Loucy (cell line): ENCODE measurements at regions not wholly inside any gene's neighbourhood (a gene's known extent, or its start where the extent isn't known, plus 50 kb on each side); places are given as distances from the start of the nearest gene placed in this dataset.

Experiments
- H2AFZ ChIP-seq: fragments of 200-600 bp; sonication (generic); 2 replicates; pipeline ENCODE4 v1.6.0; 2016; ENCODE audit warnings: antibody characterized with exemption, mild to moderate bottlenecking, low read length, moderate library complexity
- H3F3A ChIP-seq: fragments of 200-600 bp; 2 replicates; pipeline ENCODE4 v1.6.0; 2016; ENCODE audit warnings: antibody characterized with exemption, low read depth, mild to moderate bottlenecking
- H3K27me3 ChIP-seq: fragments of 200-600 bp; sonication (generic); 2 replicates; pipeline ENCODE4 v1.6.1; 2014; ENCODE audit warnings: low read length, mild to moderate bottlenecking; ENCODE audit not compliant: insufficient read depth, poor library complexity, severe bottlenecking
- H3K36me3 ChIP-seq: fragments of 200-600 bp; sonication (generic); 2 replicates; pipeline ENCODE4 v1.6.1; 2016; ENCODE audit warnings: low read length; ENCODE audit not compliant: insufficient read depth
- H3K4me1 ChIP-seq: fragments of 200-600 bp; sonication (generic); 2 replicates; pipeline ENCODE4 v1.5.1; 2014; ENCODE audit warnings: low read length, mild to moderate bottlenecking; ENCODE audit not compliant: insufficient read depth, poor library complexity, severe bottlenecking
- H3K4me2 ChIP-seq: fragments of 200-600 bp; sonication (generic); 2 replicates; pipeline ENCODE4 v1.6.0; 2014; ENCODE audit warnings: antibody characterized with exemption, low read length, low read depth, mild to moderate bottlenecking; ENCODE audit not compliant: poor library complexity, severe bottlenecking
- H3K4me3 ChIP-seq: fragments of 200-600 bp; sonication (generic); 2 replicates; pipeline ENCODE4 v1.5.1; 2014; ENCODE audit warnings: low read length, mild to moderate bottlenecking, mixed read lengths; ENCODE audit not compliant: poor library complexity, severe bottlenecking
- H3K79me2 ChIP-seq: fragments of 200-600 bp; sonication (generic); 2 replicates; pipeline ENCODE4 v1.6.1; 2014; ENCODE audit warnings: low read length; ENCODE audit not compliant: insufficient read depth
- H3K9ac ChIP-seq: fragments of 200-600 bp; sonication (generic); 2 replicates; pipeline ENCODE4 v1.6.0; 2014; ENCODE audit warnings: mild to moderate bottlenecking, low read depth, low read length, moderate library complexity; ENCODE audit not compliant: poor library complexity, severe bottlenecking
- H3K9me2 ChIP-seq: fragments of 200-600 bp; sonication (generic); replicated peaks from 2 replicates; pipeline ENCODE4 v1.6.1; 2016; ENCODE audit warnings: low read depth, low read length, mixed read lengths
- H3K9me3 ChIP-seq: fragments of 200-600 bp; sonication (generic); 2 replicates; pipeline ENCODE4 v1.6.1; 2014; ENCODE audit warnings: mild to moderate bottlenecking, antibody characterized with exemption, low read length, low read depth; ENCODE audit not compliant: insufficient read depth
- H4K20me1 ChIP-seq: fragments of 200-600 bp; sonication (generic); 2 replicates; pipeline ENCODE4 v1.6.0; 2014; ENCODE audit warnings: antibody characterized with exemption, low read length, mild to moderate bottlenecking; ENCODE audit not compliant: insufficient read depth, poor library complexity, severe bottlenecking
- CTCF ChIP-seq: fragments of 200-600 bp; sonication (generic); conservative IDR thresholded peaks from 2 replicates; pipeline ENCODE4 v1.5.1; 2014; ENCODE audit warnings: mild to moderate bottlenecking, antibody characterized with exemption, low read length
- EZH2phosphoT487 ChIP-seq: fragments of 200-600 bp; IDR thresholded peaks from 2 replicates; pipeline ENCODE4 v1.6.1; 2018; ENCODE audit warnings: antibody characterized with exemption, mild to moderate bottlenecking, moderate library complexity, borderline replicate concordance

GRCh38 chr11:110798201-110798900, 86.1 kb upstream of the ARHGAP20 start:
- Histone ChIP-seq H3K79me2 (no peaks in the 10 kb centered on the region), H3K36me3 (no peaks in the 10 kb centered on the region), H3K9me2 (no peaks in the 10 kb centered on the region), H3K9ac (no peak overlapping the region), H2AFZ (0 out of 2 replicates have a peak overlapping the region, but pooled peaks have one; percentile 7), H3K9me3 (no peaks in the 10 kb centered on the region), H3K4me1 (peaks cover 53% of the 10 kb centered on the region), H3K27me3 (no peaks in the 10 kb centered on the region), H3K4me3 (no peak overlapping the region), H3K4me2 (no peak overlapping the region), H3F3A (peaks cover 5% of the 10 kb centered on the region), H4K20me1 (no peaks in the 10 kb centered on the region)
- TF ChIP-seq EZH2phosphoT487 (no peak), CTCF (no peak)

- TF ChIP-seq CTCF (no peak), EZH2phosphoT487 (no peak)
- Histone ChIP-seq H4K20me1 (no peaks in the 10 kb centered on the region), H3K9ac (peak overlapping the region; percentile 22), H3K4me1 (peaks cover 59% of the 10 kb centered on the region), H3K4me3 (peak overlapping the region; percentile 24), H3F3A (peaks cover 5% of the 10 kb centered on the region), H3K36me3 (no peaks in the 10 kb centered on the region), H3K79me2 (no peaks in the 10 kb centered on the region), H2AFZ (no peak overlapping the region; the same call in 1 of the 2 replicates), H3K9me3 (no peaks in the 10 kb centered on the region), H3K9me2 (no peaks in the 10 kb centered on the region), H3K27me3 (no peaks in the 10 kb centered on the region), H3K4me2 (peak overlapping the region; percentile 55)
These were observed 85.2 kb upstream of the ARHGAP20 start for GRCh38 chr11:110797453-110797852.

DNA sequence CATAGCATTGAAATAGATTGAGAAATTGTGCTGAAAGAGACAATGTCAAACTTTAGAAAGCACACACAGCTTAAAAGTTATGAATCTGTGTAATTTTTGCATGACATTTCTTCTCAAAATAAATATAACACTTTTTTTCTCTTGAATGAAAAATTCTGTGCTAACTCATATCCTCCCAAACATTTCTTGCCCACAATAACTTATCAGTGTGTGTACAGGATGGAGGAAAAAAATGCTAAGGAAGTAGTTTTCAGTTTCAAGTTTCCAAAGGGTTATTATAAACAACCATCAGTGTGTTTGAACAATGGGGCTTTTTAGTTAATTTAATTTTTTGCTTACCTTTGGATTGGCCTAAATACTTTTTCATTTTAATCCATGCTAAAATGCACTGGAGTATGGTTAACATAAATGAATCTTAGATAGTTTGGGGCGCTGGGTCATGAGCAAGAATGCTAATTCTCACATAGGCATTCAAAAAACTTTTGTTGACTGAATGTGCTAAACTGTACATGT, 82.9 kb upstream of the ARHGAP20 start:
- Histone ChIP-seq H3K36me3 (no peaks in the 10 kb centered on the region), H3K9ac (peak overlapping the region; percentile 43), H3K9me3 (no peaks in the 10 kb centered on the region), H4K20me1 (no peaks in the 10 kb centered on the region), H2AFZ (peak overlapping the region; percentile 41; the same call in 1 of the 2 replicates), H3K27me3 (no peaks in the 10 kb centered on the region), H3F3A (peaks cover 5% of the 10 kb centered on the region), H3K4me1 (peaks cover 59% of the 10 kb centered on the region), H3K9me2 (no peaks in the 10 kb centered on the region), H3K4me3 (peak overlapping the region; percentile 42), H3K79me2 (no peaks in the 10 kb centered on the region), H3K4me2 (peak overlapping the region; percentile 55)
- TF ChIP-seq CTCF (no peak), EZH2phosphoT487 (no peak)
